Glutamatergic neuron (in vitro differentiated cells): ENCODE measurements at regions not wholly inside any gene's neighbourhood (a gene's known extent, or its start where the extent isn't known, plus 50 kb on each side); places are given as distances from the start of the nearest gene placed in this dataset.

Experiments used
- DNase-seq: peaks from one replicate; pipeline ENCODE4 v3.0.0; 2022
- H3K27ac Mint-ChIP-seq: one replicate; pipeline ENCODE4 v1.8.0; 2020; ENCODE audit warnings: mild to moderate bottlenecking, mixed read lengths, inconsistent platforms; ENCODE audit not compliant: unreplicated experiment
- H3K27me3 Mint-ChIP-seq: one replicate; pipeline ENCODE4 v1.8.0; 2020; ENCODE audit warnings: mild to moderate bottlenecking, moderate library complexity, mixed read lengths, inconsistent platforms; ENCODE audit not compliant: unreplicated experiment
- H3K36me3 Mint-ChIP-seq: one replicate; pipeline ENCODE4 v1.8.0; 2020; ENCODE audit warnings: mild to moderate bottlenecking, mixed read lengths, inconsistent platforms; ENCODE audit not compliant: unreplicated experiment
- H3K4me1 Mint-ChIP-seq: one replicate; pipeline ENCODE4 v1.8.0; 2020; ENCODE audit warnings: mild to moderate bottlenecking, low read depth, mixed read lengths, inconsistent platforms; ENCODE audit not compliant: unreplicated experiment
- H3K4me3 Mint-ChIP-seq: one replicate; pipeline ENCODE4 v1.8.0; 2020; ENCODE audit warnings: mild to moderate bottlenecking, mixed read lengths, inconsistent platforms; ENCODE audit not compliant: unreplicated experiment
- H3K9me3 Mint-ChIP-seq: one replicate; pipeline ENCODE4 v1.8.0; 2020; ENCODE audit warnings: mild to moderate bottlenecking, moderate library complexity, mixed read lengths, inconsistent platforms; ENCODE audit not compliant: unreplicated experiment
- TF ChIP-seq, protein P1 (sequence below): fragments of 200-600 bp; sonication (generic); IDR thresholded peaks from one replicate; pipeline ENCODE4 v1.5.0; 2021; ENCODE audit not compliant: partially characterized antibody, unreplicated experiment

DNA sequence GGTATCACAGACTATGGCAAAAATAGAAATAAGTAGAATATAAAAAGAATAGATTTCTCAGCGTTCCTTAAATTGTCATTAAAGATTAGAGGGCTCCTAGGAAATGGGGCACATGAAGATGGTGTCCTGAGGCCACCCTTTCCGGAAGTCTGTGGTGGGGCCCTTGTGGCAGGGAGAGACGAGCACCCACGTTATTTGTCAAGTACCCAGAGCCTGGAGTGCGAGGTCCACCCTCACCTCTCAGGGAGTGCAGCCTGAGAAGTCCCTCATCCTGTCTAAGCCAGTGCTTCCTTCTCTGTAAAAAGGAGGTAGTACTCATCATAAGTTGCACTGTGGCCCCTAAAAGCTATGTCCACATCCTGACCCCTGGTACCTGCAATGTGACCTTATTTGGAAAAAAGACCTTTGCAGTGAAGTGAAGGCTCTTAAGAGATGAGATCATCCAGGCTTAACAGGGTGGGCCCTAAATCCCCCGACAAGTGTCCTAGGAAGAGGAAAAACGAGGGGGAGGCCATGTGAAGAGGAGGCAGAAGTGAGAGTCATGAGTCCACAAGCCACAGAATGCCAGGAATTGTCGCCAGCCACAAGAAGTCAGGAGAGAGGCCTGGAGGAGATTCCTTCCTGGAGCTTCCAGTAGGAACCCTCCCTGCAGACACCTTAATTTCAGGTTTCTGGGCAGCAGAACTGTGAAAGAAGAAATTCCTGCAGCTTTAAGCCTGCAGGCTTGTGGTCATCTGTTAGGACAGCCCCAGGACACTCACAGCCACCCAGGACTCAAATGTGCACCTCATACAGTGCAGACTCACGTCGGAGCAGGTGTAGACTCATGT lies 76.8 kb upstream of the CCND1 start:
- TF ChIP-seq, protein P1, sequence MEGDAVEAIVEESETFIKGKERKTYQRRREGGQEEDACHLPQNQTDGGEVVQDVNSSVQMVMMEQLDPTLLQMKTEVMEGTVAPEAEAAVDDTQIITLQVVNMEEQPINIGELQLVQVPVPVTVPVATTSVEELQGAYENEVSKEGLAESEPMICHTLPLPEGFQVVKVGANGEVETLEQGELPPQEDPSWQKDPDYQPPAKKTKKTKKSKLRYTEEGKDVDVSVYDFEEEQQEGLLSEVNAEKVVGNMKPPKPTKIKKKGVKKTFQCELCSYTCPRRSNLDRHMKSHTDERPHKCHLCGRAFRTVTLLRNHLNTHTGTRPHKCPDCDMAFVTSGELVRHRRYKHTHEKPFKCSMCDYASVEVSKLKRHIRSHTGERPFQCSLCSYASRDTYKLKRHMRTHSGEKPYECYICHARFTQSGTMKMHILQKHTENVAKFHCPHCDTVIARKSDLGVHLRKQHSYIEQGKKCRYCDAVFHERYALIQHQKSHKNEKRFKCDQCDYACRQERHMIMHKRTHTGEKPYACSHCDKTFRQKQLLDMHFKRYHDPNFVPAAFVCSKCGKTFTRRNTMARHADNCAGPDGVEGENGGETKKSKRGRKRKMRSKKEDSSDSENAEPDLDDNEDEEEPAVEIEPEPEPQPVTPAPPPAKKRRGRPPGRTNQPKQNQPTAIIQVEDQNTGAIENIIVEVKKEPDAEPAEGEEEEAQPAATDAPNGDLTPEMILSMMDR = no peak
- no peak for DNase-seq
- Mint-ChIP-seq H3K9me3 (peaks cover 1% of the 10 kb centered on the region), H3K27ac (no peak overlapping the region), H3K36me3 (peaks cover 17% of the 10 kb centered on the region), H3K4me3 (no peak overlapping the region), H3K4me1 (no peaks in the 10 kb centered on the region), H3K27me3 (peaks cover 4% of the 10 kb centered on the region)

DNA sequence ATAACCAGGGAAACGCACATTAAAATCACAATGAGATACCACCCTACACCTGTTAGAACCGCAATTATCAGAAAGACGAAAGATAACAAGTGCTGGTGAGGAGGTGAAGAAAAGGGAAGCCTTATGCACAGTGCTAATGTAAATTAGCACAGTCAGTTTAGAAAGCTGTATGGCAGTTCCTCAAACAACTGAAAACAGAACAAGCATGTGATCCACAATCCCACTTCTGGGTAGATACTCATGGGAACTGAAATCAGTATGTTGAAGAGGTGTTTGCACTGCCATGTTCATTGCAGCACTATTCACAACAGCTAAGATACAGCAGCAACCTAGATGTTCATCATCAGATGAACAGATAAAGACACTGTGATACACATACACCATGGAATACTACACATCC lies 75.0 kb upstream of the CCND1 start:
- no peak overlapping the region for H3K4me3 Mint-ChIP-seq
- H3K27me3 Mint-ChIP-seq = peaks cover 5% of the 10 kb centered on the region
- DNase-seq = no peak
- peaks cover 3% of the 10 kb centered on the region for H3K9me3 Mint-ChIP-seq
- H3K27ac Mint-ChIP-seq = no peak overlapping the region
- TF ChIP-seq, protein P1 = no peak
- peaks cover 8% of the 10 kb centered on the region for H3K36me3 Mint-ChIP-seq
- H3K4me1 Mint-ChIP-seq = peaks cover 3% of the 10 kb centered on the region

DNA sequence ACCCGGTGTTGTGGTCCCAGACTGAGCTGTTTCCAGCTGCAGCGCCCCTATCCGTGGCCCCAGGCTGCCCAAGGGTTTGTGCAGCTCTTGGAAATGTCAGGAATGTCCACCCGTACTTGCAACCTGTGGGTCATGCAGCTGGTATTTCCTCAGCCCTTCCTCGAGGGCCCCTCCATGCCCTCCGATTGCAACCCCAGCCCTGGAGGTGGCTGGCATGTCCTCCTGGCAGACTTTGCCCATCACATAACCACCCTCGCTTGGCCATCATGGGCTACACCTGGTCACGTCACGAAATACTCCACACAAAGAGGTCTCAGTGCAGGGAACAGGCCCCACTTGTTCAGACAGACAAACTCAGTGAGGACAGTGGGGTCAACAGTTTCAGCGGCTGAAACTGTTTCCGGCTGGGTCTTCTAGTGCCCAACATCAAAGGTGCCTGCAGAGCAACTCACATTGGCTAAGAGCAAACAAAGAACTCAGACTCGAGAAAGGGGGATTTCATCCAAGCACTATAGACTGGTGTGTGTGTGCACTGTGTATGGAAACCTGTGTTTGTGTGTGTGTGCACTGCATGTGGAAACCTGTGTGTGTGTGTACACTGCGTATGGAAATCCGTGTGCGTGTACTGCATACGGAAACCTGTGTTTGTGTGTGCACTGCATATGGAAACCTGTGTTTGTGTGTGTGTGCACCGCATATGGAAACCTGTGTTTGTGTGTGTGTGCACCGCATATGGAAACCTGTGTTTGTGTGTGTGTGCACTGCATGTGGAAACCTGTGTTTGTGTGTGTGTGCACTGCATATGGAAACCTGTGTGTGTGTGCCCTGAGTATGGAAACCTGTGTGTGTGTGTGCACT lies 72.8 kb upstream of the CCND1 start:
- Mint-ChIP-seq H3K36me3 (no peaks in the 10 kb centered on the region), H3K4me3 (no peak overlapping the region), H3K9me3 (peaks cover 3% of the 10 kb centered on the region), H3K4me1 (peaks cover 3% of the 10 kb centered on the region), H3K27ac (no peak overlapping the region), H3K27me3 (peaks cover 7% of the 10 kb centered on the region)
- DNase-seq = no peak
- TF ChIP-seq, protein P1 = no peak

DNA sequence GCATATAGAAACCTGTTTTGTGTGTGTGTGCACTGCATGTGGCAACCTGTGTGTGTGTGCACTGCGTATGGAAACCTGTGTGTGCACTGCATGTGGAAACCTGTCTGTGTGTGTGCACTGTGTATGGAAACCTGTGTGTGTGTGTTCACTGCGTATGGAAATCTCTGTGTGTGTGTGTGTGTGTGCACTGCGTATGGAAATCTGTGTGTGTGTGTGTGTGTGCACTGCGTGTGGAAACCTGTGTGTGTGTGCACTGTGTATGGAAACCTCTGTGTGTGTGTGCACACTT lies 72.2 kb upstream of the CCND1 start:
- Mint-ChIP-seq H3K4me3 (no peak overlapping the region), H3K4me1 (peaks cover 3% of the 10 kb centered on the region), H3K27me3 (peaks cover 5% of the 10 kb centered on the region), H3K36me3 (no peaks in the 10 kb centered on the region), H3K27ac (no peak overlapping the region), H3K9me3 (peaks cover 3% of the 10 kb centered on the region)
- DNase-seq = no peak
- TF ChIP-seq, protein P1 = no peak
